ENCODE measurements at regions not wholly inside any gene's neighbourhood (a gene's known extent, or its start where the extent isn't known, plus 50 kb on each side); places are given as distances from the start of the nearest gene placed in this dataset.

GRCh38 chr12:103130564-103130963 lies 173.1 kb downstream of the ASCL1 start:
- BruUV-seq (replicated peaks) = no TSS peak
- ATAC-seq (no peak), DNase-seq (ENCODE audit: low read depth, low spot score) (no peak)
- peaks cover 4% of the 10 kb centered on the region; the same call in 1 of the 2 replicates for H3K27me3 ChIP-seq (ENCODE audit: insufficient read depth, low read length)
- ChIA-PET RAD21 (ENCODE audit: low non-redundant PET in 1 of 2, low total read pairs in 2 of 2, uncharacterized antibody in 2 of 2, unreplicated experiment in 2 of 2) (no interaction called here), POLR2A (no interaction called here), CTCF (no interaction called here)
- no peak overlapping the region for H2AFZ ChIP-seq (ENCODE audit: low read depth, low read length, poor library complexity, severe bottlenecking)
- no peak overlapping the region for H3K27ac ChIP-seq (ENCODE audit: low read depth, low read length)
- no peaks in the 10 kb centered on the region for H3K79me2 ChIP-seq (ENCODE audit: insufficient read depth, low read length)
- TF ChIP-seq ELF1 (IDR thresholded peaks at IDR 0.05; ENCODE audit: borderline replicate concordance, low read depth) (no peak), ZNF274 (IDR thresholded peaks at IDR 0.05; ENCODE audit: low read depth, low read length) (no peak)
- no peaks in the 10 kb centered on the region for H3K4me1 ChIP-seq (ENCODE audit: control insufficient read depth in 1 of 2, insufficient read depth in 2 of 2, low read length in 2 of 2)
- no peak overlapping the region for H3K9ac ChIP-seq (ENCODE audit: low read length)
- intact Hi-C loops (cut with micrococcal nuclease) = no loop called here
- H4K20me1 ChIP-seq (ENCODE audit: insufficient read depth) = no peaks in the 10 kb centered on the region
- no peak overlapping the region for H3K4me2 ChIP-seq (ENCODE audit: low read length)
- H3K9me3 ChIP-seq (ENCODE audit: control insufficient read depth in 1 of 2, insufficient read depth in 1 of 2, low read depth in 1 of 2, low read length in 2 of 2) = peaks cover 0 to 3% of the 10 kb centered on the region in 2 experiments; a peak in 1 of 4 replicates
- H3K36me3 ChIP-seq (ENCODE audit: control insufficient read depth in 1 of 2, insufficient read depth in 2 of 2, low read length in 2 of 2) = no peaks in the 10 kb centered on the region
- H3K4me3 ChIP-seq (replicated peaks in 1 of 2; ENCODE audit: low read depth in 1 of 2, low read length in 2 of 2) = no peak overlapping the region
- H3K9me2 ChIP-seq (ENCODE audit: insufficient read depth) = no peaks in the 10 kb centered on the region

GRCh38 chr12:103138538-103138937 lies 181.1 kb downstream of the ASCL1 start:
- Histone ChIP-seq H3K36me3 (ENCODE audit: control insufficient read depth in 1 of 2, insufficient read depth in 2 of 2, low read length in 2 of 2) (no peaks in the 10 kb centered on the region), H3K27me3 (ENCODE audit: insufficient read depth, low read length) (no peaks in the 10 kb centered on the region), H4K20me1 (ENCODE audit: insufficient read depth) (no peaks in the 10 kb centered on the region), H2AFZ (ENCODE audit: low read depth, low read length, poor library complexity, severe bottlenecking) (no peak overlapping the region), H3K27ac (ENCODE audit: low read depth, low read length) (no peak overlapping the region), H3K9me2 (ENCODE audit: insufficient read depth) (no peaks in the 10 kb centered on the region), H3K4me3 (replicated peaks in 1 of 2; ENCODE audit: low read depth in 1 of 2, low read length in 2 of 2) (no peak overlapping the region), H3K4me2 (ENCODE audit: low read length) (no peak overlapping the region), H3K4me1 (ENCODE audit: control insufficient read depth in 1 of 2, insufficient read depth in 2 of 2, low read length in 2 of 2) (no peaks in the 10 kb centered on the region), H3K9me3 (ENCODE audit: control insufficient read depth in 1 of 2, insufficient read depth in 1 of 2, low read depth in 1 of 2, low read length in 2 of 2) (peaks cover 0 to 3% of the 10 kb centered on the region in 2 experiments; a peak in 1 of 4 replicates), H3K9ac (ENCODE audit: low read length) (no peak overlapping the region), H3K79me2 (ENCODE audit: insufficient read depth, low read length) (no peaks in the 10 kb centered on the region)
- POLR2A ChIA-PET = no interaction called here
- TF ChIP-seq EGR1 (IDR thresholded peaks at IDR 0.05; ENCODE audit: low read depth) (no peak), JUND (IDR thresholded peaks at IDR 0.05) (no peak), FOSL1 (IDR thresholded peaks at IDR 0.05; ENCODE audit: low read depth) (no peak), EZH2 (IDR thresholded peaks at IDR 0.05) (no peak), POLR2A (IDR thresholded peaks at IDR 0.05; ENCODE audit: borderline replicate concordance, extremely low read depth, insufficient read depth, insufficient read length) (no peak), RAD21 (IDR thresholded peaks at IDR 0.05; ENCODE audit: low read depth) (no peak), CEBPB (IDR thresholded peaks at IDR 0.05; ENCODE audit: low read depth) (no peak), TCF7L2 (IDR thresholded peaks at IDR 0.05; ENCODE audit: borderline replicate concordance, extremely low read depth, insufficient read depth, insufficient read length) (no peak), EZH2phosphoT487 (IDR thresholded peaks at IDR 0.05; ENCODE audit: borderline replicate concordance) (no peak), CTCF (IDR thresholded peaks at IDR 0.05 in 2 of 3, conservative IDR thresholded peaks at IDR 0.05 in 1 of 3; ENCODE audit: borderline replicate concordance in 1 of 3, insufficient read depth in 1 of 3, low read depth in 2 of 3, low read length in 2 of 3) (no peak), ATF3 (IDR thresholded peaks at IDR 0.05) (no peak), SIN3A (IDR thresholded peaks at IDR 0.05; ENCODE audit: low read depth) (no peak)
- intact Hi-C loops (cut with micrococcal nuclease) = no loop called here
- RAD21 ChIA-PET (ENCODE audit: low non-redundant PET in 1 of 2, low total read pairs in 2 of 2, uncharacterized antibody in 2 of 2, unreplicated experiment in 2 of 2) = no interaction called here
- ATAC-seq (no peak), DNase-seq (ENCODE audit: low read depth, low spot score) (no peak)
- no TSS peak for BruUV-seq (replicated peaks)
- CTCF ChIA-PET = no interaction called here

Measured in HCT116 (cell line).